ENCODE measurements at regions not wholly inside any gene's neighbourhood (a gene's known extent, or its start where the extent isn't known, plus 50 kb on each side); places are given as distances from the start of the nearest gene placed in this dataset.

GRCh38 chr7:10577866-10578374, 395.8 kb upstream of the PHF14 start:
- Histone ChIP-seq H3K4me2 (ENCODE audit: low read depth, low read length, poor library complexity, severe bottlenecking) (no peak overlapping the region), H3K9me3 (ENCODE audit: insufficient read depth, low read length) (no peaks in the 10 kb centered on the region), H3K36me3 (ENCODE audit: low read length) (no peaks in the 10 kb centered on the region), H3F3A (ENCODE audit: insufficient read depth) (no peaks in the 10 kb centered on the region), H3K9ac (ENCODE audit: low read length) (no peak overlapping the region), H3K27ac (ENCODE audit: low read depth, low read length) (no peak overlapping the region), H3K9me2 (replicated peaks; ENCODE audit: insufficient read depth, low read length) (no peaks in the 10 kb centered on the region), H4K20me1 (ENCODE audit: low read depth, low read length) (no peaks in the 10 kb centered on the region), H2AFZ (ENCODE audit: low read depth, low read length, severe bottlenecking) (no peak overlapping the region), H3K27me3 (ENCODE audit: low read length) (no peaks in the 10 kb centered on the region), H3K79me2 (ENCODE audit: insufficient read depth, low read length) (no peaks in the 10 kb centered on the region), H3K4me3 (ENCODE audit: insufficient read depth, low read length, poor library complexity, severe bottlenecking) (no peak overlapping the region)
- no peak for TF ChIP-seq EZH2phosphoT487 (conservative IDR thresholded peaks at IDR 0.05; ENCODE audit: low read length)
- no peak for TF ChIP-seq CTCF (IDR thresholded peaks at IDR 0.05; ENCODE audit: insufficient read depth, low read length, poor library complexity, severe bottlenecking)

- H3K79me2 ChIP-seq (ENCODE audit: insufficient read depth, low read length) = no peaks in the 10 kb centered on the region
- no peak overlapping the region for H3K4me3 ChIP-seq (ENCODE audit: insufficient read depth, low read length, poor library complexity, severe bottlenecking)
- no peak for TF ChIP-seq CTCF (IDR thresholded peaks at IDR 0.05; ENCODE audit: insufficient read depth, low read length, poor library complexity, severe bottlenecking)
- TF ChIP-seq EZH2phosphoT487 (conservative IDR thresholded peaks at IDR 0.05; ENCODE audit: low read length) = no peak
- H3K4me2 ChIP-seq (ENCODE audit: low read depth, low read length, poor library complexity, severe bottlenecking) = no peak overlapping the region
- H3K9me2 ChIP-seq (replicated peaks; ENCODE audit: insufficient read depth, low read length) = no peaks in the 10 kb centered on the region
- H3K9me3 ChIP-seq (ENCODE audit: insufficient read depth, low read length) = no peaks in the 10 kb centered on the region
- no peaks in the 10 kb centered on the region for H3K27me3 ChIP-seq (ENCODE audit: low read length)
- H3K36me3 ChIP-seq (ENCODE audit: low read length) = no peaks in the 10 kb centered on the region
- H4K20me1 ChIP-seq (ENCODE audit: low read depth, low read length) = no peaks in the 10 kb centered on the region
- no peak overlapping the region for H3K9ac ChIP-seq (ENCODE audit: low read length)
- H3F3A ChIP-seq (ENCODE audit: insufficient read depth) = no peaks in the 10 kb centered on the region
- H2AFZ ChIP-seq (ENCODE audit: low read depth, low read length, severe bottlenecking) = no peak overlapping the region
- H3K27ac ChIP-seq (ENCODE audit: low read depth, low read length) = no peak overlapping the region
Observed at GRCh38 chr7:10579561-10579960, 394.1 kb upstream of the PHF14 start.

GRCh38 chr7:10584886-10585285, 388.8 kb upstream of the PHF14 start:
- H3K36me3 ChIP-seq (ENCODE audit: low read length) = no peaks in the 10 kb centered on the region
- no peaks in the 10 kb centered on the region for H3K9me2 ChIP-seq (replicated peaks; ENCODE audit: insufficient read depth, low read length)
- H3K27ac ChIP-seq (ENCODE audit: low read depth, low read length) = no peak overlapping the region
- H3K9ac ChIP-seq (ENCODE audit: low read length) = no peak overlapping the region
- no peak overlapping the region for H3K4me3 ChIP-seq (ENCODE audit: insufficient read depth, low read length, poor library complexity, severe bottlenecking)
- no peaks in the 10 kb centered on the region for H3F3A ChIP-seq (ENCODE audit: insufficient read depth)
- no peaks in the 10 kb centered on the region for H4K20me1 ChIP-seq (ENCODE audit: low read depth, low read length)
- no peak for TF ChIP-seq CTCF (IDR thresholded peaks at IDR 0.05; ENCODE audit: insufficient read depth, low read length, poor library complexity, severe bottlenecking)
- no peak overlapping the region for H2AFZ ChIP-seq (ENCODE audit: low read depth, low read length, severe bottlenecking)
- no peaks in the 10 kb centered on the region for H3K9me3 ChIP-seq (ENCODE audit: insufficient read depth, low read length)
- no peak overlapping the region for H3K4me2 ChIP-seq (ENCODE audit: low read depth, low read length, poor library complexity, severe bottlenecking)
- peaks cover 3% of the 10 kb centered on the region; the same call in 1 of the 2 replicates for H3K27me3 ChIP-seq (ENCODE audit: low read length)
- H3K79me2 ChIP-seq (ENCODE audit: insufficient read depth, low read length) = no peaks in the 10 kb centered on the region
